ENCODE measurements at regions not wholly inside any gene's neighbourhood (a gene's known extent, or its start where the extent isn't known, plus 50 kb on each side); places are given as distances from the start of the nearest gene placed in this dataset.

- H3K4me3 ChIP-seq (ENCODE audit: low read depth, low read length) = no peak overlapping the region
- TF ChIP-seq, protein P1, sequence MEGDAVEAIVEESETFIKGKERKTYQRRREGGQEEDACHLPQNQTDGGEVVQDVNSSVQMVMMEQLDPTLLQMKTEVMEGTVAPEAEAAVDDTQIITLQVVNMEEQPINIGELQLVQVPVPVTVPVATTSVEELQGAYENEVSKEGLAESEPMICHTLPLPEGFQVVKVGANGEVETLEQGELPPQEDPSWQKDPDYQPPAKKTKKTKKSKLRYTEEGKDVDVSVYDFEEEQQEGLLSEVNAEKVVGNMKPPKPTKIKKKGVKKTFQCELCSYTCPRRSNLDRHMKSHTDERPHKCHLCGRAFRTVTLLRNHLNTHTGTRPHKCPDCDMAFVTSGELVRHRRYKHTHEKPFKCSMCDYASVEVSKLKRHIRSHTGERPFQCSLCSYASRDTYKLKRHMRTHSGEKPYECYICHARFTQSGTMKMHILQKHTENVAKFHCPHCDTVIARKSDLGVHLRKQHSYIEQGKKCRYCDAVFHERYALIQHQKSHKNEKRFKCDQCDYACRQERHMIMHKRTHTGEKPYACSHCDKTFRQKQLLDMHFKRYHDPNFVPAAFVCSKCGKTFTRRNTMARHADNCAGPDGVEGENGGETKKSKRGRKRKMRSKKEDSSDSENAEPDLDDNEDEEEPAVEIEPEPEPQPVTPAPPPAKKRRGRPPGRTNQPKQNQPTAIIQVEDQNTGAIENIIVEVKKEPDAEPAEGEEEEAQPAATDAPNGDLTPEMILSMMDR (IDR thresholded peaks at IDR 0.05; ENCODE audit: borderline replicate concordance, insufficient read depth, low read depth, low read length) = no peak
Observed at GRCh38 chr12:84357314-84357713, 555.3 kb downstream of the SLC6A15 start.

GRCh38 chr12:84356224-84356623 lies 556.4 kb downstream of the SLC6A15 start:
- H3K4me3 ChIP-seq (ENCODE audit: low read depth, low read length) = no peak overlapping the region
- TF ChIP-seq, protein P1 (IDR thresholded peaks at IDR 0.05; ENCODE audit: borderline replicate concordance, insufficient read depth, low read depth, low read length) = no peak

GRCh38 chr12:84355561-84355960 lies 557.0 kb downstream of the SLC6A15 start:
- no peak overlapping the region for H3K4me3 ChIP-seq (ENCODE audit: low read depth, low read length)

DNA sequence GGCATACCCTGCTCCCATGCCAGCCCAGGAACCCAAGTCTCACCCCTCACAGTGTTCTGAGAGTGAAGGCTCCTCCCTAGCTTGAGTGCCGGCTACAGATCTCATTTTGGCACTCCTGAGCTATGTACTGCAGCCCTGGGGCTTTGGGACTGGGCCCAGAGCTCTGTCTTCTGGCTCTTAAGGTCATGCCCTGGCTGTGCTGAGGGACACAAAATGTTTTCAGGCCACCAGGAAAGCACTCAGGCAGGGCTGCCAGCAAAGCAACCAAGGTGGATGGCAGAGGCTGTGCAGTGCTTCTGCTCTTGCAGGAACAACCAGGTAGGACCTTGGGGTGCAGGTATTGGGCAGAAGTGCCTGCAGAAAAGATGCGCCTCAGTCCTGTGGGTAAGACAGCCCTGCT lies 564.0 kb downstream of the SLC6A15 start:
- no peak overlapping the region for H3K4me3 ChIP-seq (ENCODE audit: low read depth, low read length)
- TF ChIP-seq, protein P1 (IDR thresholded peaks at IDR 0.05; ENCODE audit: borderline replicate concordance, insufficient read depth, low read depth, low read length) = no peak

More at GRCh38 chr12:84355561-84355960, 557.0 kb downstream of the SLC6A15 start:
- TF ChIP-seq, protein P1 (IDR thresholded peaks at IDR 0.05; ENCODE audit: borderline replicate concordance, insufficient read depth, low read depth, low read length) = no peak

DNA sequence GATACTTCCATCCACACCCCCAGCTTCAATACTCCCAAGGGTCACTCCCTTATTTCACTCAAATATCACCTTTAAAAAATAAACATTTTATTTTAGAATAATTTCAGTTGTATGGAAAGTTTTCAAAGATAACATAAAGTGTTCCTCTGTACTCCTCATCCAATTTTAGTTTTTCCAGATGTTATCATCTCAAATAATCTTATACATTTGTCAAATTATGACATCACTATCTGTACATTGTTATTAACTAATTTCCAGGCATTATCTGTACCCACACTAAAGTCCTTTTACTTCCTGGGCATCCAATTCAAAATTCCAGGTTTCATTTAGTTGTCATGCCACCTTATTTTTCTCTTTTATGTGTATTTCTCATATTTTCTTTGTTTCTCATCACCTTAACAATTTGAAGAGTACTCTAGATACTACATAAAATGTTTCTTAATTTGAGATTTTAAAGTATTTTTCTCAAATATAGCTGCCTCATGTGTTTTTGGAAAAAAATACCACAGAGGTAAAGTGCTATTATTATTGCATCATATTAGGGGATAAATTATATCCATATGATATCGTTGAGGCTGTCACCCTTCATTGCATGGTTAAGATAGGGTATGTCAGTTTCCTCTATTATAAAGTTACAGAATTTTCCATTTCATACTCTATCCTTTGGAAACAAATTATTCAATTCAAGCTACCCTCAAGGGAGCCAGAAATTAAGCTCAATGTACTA lies 571.0 kb downstream of the SLC6A15 start:
- H3K4me3 ChIP-seq (ENCODE audit: low read depth, low read length) = no peak overlapping the region
- TF ChIP-seq, protein P1 (IDR thresholded peaks at IDR 0.05; ENCODE audit: borderline replicate concordance, insufficient read depth, low read depth, low read length) = no peak

GRCh38 chr12:84336231-84336630 lies 576.4 kb downstream of the SLC6A15 start:
- TF ChIP-seq, protein P1 (IDR thresholded peaks at IDR 0.05; ENCODE audit: borderline replicate concordance, insufficient read depth, low read depth, low read length) = no peak
- H3K4me3 ChIP-seq (ENCODE audit: low read depth, low read length) = no peak overlapping the region

- TF ChIP-seq, protein P1 (IDR thresholded peaks at IDR 0.05; ENCODE audit: borderline replicate concordance, insufficient read depth, low read depth, low read length) = no peak
- no peak overlapping the region for H3K4me3 ChIP-seq (ENCODE audit: low read depth, low read length)
Observed at GRCh38 chr12:84329938-84330337, 582.7 kb downstream of the SLC6A15 start.
